SKM-1 treated with dmso at 0.1 percent for 144 hours (cell line): ENCODE measurements at regions not wholly inside any gene's neighbourhood (a gene's known extent, or its start where the extent isn't known, plus 50 kb on each side); places are given as distances from the start of the nearest gene placed in this dataset.
"Not testable (repeated sequence)": the region's sequence is repeated elsewhere in the genome, so short reads cannot be mapped to it uniquely, and the experiment has no call there.

ENCODE experiments used
- DNase-seq: peaks from one replicate; lab custom pipeline; 2025; ENCODE audit not compliant: unreplicated experiment; lab: John Stamatoyannopoulos, UW

- DNase-seq: no peak
These were observed 287.2 kb upstream of the FN1 start for GRCh38 chr2:215722986-215723630.

- no peak for DNase-seq
These were observed 286.3 kb upstream of the FN1 start for GRCh38 chr2:215722125-215722524.

GRCh38 chr2:215721515-215721914 lies 285.6 kb upstream of the FN1 start:
- DNase-seq: not testable (repeated sequence)

GRCh38 chr2:215718890-215719289 lies 283.0 kb upstream of the FN1 start:
- no peak for DNase-seq

- DNase-seq: no peak
These were observed 282.6 kb upstream of the FN1 start for GRCh38 chr2:215718436-215718835.

- no peak for DNase-seq
These were observed 281.9 kb upstream of the FN1 start for GRCh38 chr2:215717501-215718381.

GRCh38 chr2:215716956-215717355 lies 281.1 kb upstream of the FN1 start:
- no peak for DNase-seq

GRCh38 chr2:215712871-215713790 lies 277.3 kb upstream of the FN1 start:
- DNase-seq: no peak

GRCh38 chr2:215712219-215712868 lies 276.5 kb upstream of the FN1 start:
- DNase-seq: no peak

GRCh38 chr2:215711471-215712034 lies 275.7 kb upstream of the FN1 start:
- no peak for DNase-seq

GRCh38 chr2:215707608-215708007 lies 271.7 kb upstream of the FN1 start:
- DNase-seq: no peak

GRCh38 chr2:215705771-215706361 lies 270.0 kb upstream of the FN1 start:
- no peak for DNase-seq

GRCh38 chr2:215705281-215705680 lies 269.4 kb upstream of the FN1 start:
- DNase-seq: no peak

- no peak for DNase-seq
These were observed 266.4 kb upstream of the FN1 start for GRCh38 chr2:215702116-215702902.

- DNase-seq: peak; percentile 17
These were observed 264.1 kb upstream of the FN1 start for GRCh38 chr2:215699700-215700538.

GRCh38 chr2:215699018-215699417 lies 263.1 kb upstream of the FN1 start:
- no peak for DNase-seq

GRCh38 chr2:215698566-215698965 lies 262.7 kb upstream of the FN1 start:
- DNase-seq: no peak

- no peak for DNase-seq
These were observed 261.6 kb upstream of the FN1 start for GRCh38 chr2:215697496-215697895.
